Epithelial cell of esophagus (primary cell): ENCODE measurements at regions not wholly inside any gene's neighbourhood (a gene's known extent, or its start where the extent isn't known, plus 50 kb on each side); places are given as distances from the start of the nearest gene placed in this dataset.

Experiments
- DNase-seq: peaks from one replicate; pipeline ENCODE4 v3.0.0; 2010; ENCODE audit warnings: low read depth
- H3K4me3 ChIP-seq: 2 replicates; pipeline ENCODE4 v1.5.1; 2011; ENCODE audit warnings: mild to moderate bottlenecking, low read length, control low read depth
- CTCF ChIP-seq: IDR thresholded peaks from 2 replicates; pipeline ENCODE4 v1.5.1; 2011; ENCODE audit warnings: low read depth, mild to moderate bottlenecking, low read length, control low read depth, inconsistent platforms; ENCODE audit not compliant: insufficient read depth; ENCODE audit errors: missing control alignments

DNA sequence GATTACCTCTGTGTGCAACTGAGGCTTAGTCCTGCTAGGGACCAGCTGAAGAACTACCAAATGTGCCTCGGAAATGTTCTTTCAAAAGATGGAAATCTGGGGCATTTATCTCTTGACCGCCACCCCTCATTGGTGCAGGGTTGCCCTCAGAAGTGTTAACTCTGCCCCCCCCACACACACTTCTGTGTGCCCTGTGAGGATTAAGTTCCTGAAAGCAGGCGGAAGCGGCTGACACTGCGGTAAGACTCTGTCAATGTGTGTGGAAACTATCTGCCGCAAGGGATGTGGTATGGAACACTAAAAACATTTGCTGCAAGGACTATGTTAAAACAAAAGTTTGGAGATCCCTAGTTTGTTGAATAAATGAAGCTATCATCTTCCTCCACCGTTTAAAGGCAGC is 106.9 kb upstream of the NDP start:
- no peak for DNase-seq
- TF ChIP-seq CTCF: no peak
- no peak overlapping the region for H3K4me3 ChIP-seq

- DNase-seq: no peak
These were observed 99.4 kb upstream of the NDP start for GRCh38 chrX:44072631-44073030.

GRCh38 chrX:44071847-44072551 is 98.8 kb upstream of the NDP start:
- H3K4me3 ChIP-seq: no peak overlapping the region
- TF ChIP-seq CTCF: no peak
- DNase-seq: peak; percentile 67

More at GRCh38 chrX:44072631-44073030, 99.4 kb upstream of the NDP start:
- H3K4me3 ChIP-seq: no peak overlapping the region
- no peak for TF ChIP-seq CTCF

DNA sequence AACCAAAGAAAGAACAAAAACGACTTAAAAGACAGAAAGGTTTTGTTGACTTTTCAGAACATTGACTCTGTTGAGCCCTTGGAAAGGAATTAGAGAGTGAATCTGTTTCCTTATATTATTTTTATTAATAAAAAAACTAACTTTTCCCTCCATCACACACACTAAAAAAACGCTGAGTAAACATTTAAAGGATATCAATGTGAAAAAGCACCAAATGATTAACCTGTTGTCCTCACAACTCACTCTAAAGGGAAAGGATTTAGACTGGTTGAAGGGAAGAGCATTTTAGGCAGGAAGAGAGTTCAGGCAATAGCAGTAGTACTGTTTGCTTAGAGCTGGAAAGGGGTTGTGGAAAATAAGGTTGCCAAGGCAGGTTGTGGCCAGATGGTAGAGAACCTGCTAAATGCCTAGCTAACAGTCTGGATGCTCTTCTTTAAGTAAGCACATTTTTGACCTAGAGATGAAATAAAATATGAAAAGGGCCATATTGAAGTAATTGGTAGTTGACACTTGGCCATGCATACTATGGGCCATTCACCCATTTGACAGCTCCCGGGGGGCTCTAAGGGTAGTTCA is 98.0 kb upstream of the NDP start:
- DNase-seq: no peak
- TF ChIP-seq CTCF: no peak
- H3K4me3 ChIP-seq: no peak overlapping the region

DNA sequence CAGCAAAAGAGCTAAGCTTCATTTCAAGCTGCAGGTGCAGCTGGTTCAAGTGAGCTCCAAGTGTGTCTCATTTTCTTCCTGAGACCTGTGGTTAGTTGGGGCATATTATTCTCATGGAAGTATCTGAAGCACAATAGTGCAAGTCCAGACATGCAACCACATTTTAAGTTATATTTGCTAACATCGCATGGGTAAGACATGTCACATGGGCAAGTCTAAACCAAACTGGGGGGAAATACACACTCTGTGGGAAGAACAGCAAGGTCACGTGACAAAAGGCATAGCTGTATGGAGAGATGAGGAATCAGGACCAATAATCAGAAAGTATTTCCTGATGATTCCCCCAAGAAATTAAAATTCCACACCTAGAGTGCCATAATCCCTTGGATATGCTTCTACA is 94.9 kb upstream of the NDP start:
- H3K4me3 ChIP-seq: no peak overlapping the region
- TF ChIP-seq CTCF: no peak
- DNase-seq: peak; percentile 80

DNA sequence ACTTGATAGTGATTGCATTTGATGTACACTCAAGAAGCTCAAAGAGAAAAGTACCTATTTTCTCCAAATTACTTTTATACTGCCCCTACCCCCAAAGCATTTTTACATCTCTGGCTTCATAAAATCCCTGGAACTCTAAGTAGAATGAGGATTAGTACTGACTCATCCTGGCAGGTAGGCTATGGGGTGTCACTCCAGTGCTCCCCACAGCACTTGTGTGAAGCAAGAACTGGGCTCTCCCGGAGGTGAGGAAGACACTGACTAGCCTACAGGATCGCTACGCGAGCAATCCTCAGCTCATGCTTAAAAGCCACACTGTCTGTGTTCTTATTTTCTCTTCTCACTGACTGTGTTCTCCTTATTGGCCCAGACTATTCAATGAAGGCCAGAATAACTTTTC is 90.4 kb upstream of the NDP start:
- no peak overlapping the region for H3K4me3 ChIP-seq
- DNase-seq: peak; percentile 63
- TF ChIP-seq CTCF: no peak

DNA sequence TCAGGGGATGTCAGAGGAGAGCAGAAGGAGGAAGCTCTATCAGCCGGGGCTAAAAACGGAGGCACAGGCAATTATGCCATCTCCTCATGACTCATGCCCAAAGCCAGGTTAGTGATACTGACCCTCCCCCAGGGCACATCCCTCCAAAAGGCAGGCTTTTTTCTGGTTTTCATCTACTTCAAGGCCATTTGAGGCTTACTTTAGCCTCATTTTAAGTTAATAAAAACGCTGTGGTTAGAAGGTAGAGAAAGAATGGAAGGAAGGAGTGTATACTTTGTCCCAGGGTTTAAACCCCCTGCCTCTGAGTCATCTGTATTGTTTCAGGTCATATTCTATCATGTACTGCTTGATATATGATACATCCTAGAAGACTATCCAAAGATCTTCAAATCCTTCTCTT is 89.7 kb upstream of the NDP start:
- TF ChIP-seq CTCF: no peak

More for the DNA sequence above, 89.7 kb upstream of the NDP start:
- peak; percentile 29 for DNase-seq
- H3K4me3 ChIP-seq: no peak overlapping the region
